Body of pancreas (tissue), 4 donors: ENCODE measurements at regions not wholly inside any gene's neighbourhood (a gene's known extent, or its start where the extent isn't known, plus 50 kb on each side); places are given as distances from the start of the nearest gene placed in this dataset.
A peak's percentile ranks its signal among the peaks of the same experiment; 100 is the strongest.
"Not testable (repeated sequence)": the region's sequence is repeated elsewhere in the genome, so short reads cannot be mapped to it uniquely, and the experiment has no call there.

Experiments
- ATAC-seq: fragments of 150-250 bp; one replicate; pipeline ENCODE4 v1.9.1; 2016
- DNase-seq, 4 donors: peaks; one replicate each; pipeline ENCODE4 v3.0.0-alpha.2; 2019
- H3K27ac ChIP-seq, 4 donors: fragments of 200-600 bp; sonication (generic); 1 replicate in 3 of 4; 2 replicates in 1 of 4; pipeline versions ENCODE4 v1.5.1 to v1.6.1; 2016 to 2019; ENCODE audit warnings: mild to moderate bottlenecking in 1 of 4, mixed read lengths in 1 of 4, moderate library complexity in 1 of 4
- H3K27me3 ChIP-seq, 2 donors: fragments of 200-600 bp; sonication (generic); one replicate each; pipeline ENCODE4 v1.6.0; 2016; ENCODE audit warnings: mild to moderate bottlenecking in 1 of 2
- H3K36me3 ChIP-seq, 2 donors: fragments of 200-600 bp; sonication (generic); replicated peaks in 1 of 2; 2 replicates each; pipeline ENCODE4 v1.5.1; 2016; ENCODE audit warnings: low read depth in 2 of 2; ENCODE audit not compliant: insufficient read depth in 1 of 2
- H3K4me1 ChIP-seq: fragments of 200-600 bp; sonication (generic); one replicate; pipeline ENCODE4 v1.6.0; 2016
- H3K4me3 ChIP-seq, 2 donors: fragments of 200-600 bp; sonication (generic); 1 replicate in 1 of 2; 2 replicates in 1 of 2; pipeline ENCODE4 v1.5.1; 2016 to 2019
- H3K9me3 ChIP-seq, 3 donors: fragments of 200-600 bp; sonication (generic); 1 replicate in 2 of 3; 2 replicates in 1 of 3; pipeline ENCODE4 v1.5.1; 2016
- POLR2A ChIP-seq, 3 donors: fragments of 450-650 bp; IDR thresholded peaks; one replicate each; pipeline ENCODE4 v1.6.1; 2016; ENCODE audit warnings: antibody characterized with exemption in 3 of 3, mild to moderate bottlenecking in 2 of 3
- WGBS, 2 donors: methylation state at CpG; one replicate each; pipeline ENCODE4 v1.1.5; 2017; 5-methylcytosine and 5-hydroxymethylcytosine counted together
- intact Hi-C: fragments of 100-400 bp; cut with DNase I; formaldehyde crosslinking; loops from one replicate; pipeline ENCODE4 v1.15.1; 2023
- TF ChIP-seq, protein P1 (sequence below), 7 experiments: fragments of 450-650 bp in 4 of 7; fragments of 200-600 bp in 3 of 7; sonication (generic) in 3 of 7; IDR thresholded peaks; one replicate each; pipeline ENCODE4 v1.5.1; 2016 to 2019; ENCODE audit warnings: antibody characterized with exemption in 7 of 7

DNA sequence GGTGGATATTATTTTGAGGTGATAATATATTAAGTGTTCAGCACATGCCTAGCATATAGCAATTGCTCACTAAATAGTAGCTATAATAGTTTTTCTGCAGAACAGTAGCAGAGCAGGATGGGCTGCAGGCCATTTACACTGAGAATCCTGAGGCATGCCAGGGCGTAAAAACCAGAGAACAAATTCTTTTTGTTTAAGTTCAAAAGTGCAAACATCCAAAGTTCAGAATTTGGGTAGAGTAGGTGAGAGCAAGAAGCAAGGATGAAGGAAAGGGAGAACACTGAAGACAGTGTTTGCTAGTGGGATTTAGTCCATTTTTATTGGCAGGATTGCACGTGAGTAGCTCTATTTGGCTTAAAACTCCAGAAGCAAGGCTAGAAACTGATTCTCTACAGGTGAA is 72.0 kb upstream of the RHOBTB1 start:
- TF ChIP-seq, protein P1, sequence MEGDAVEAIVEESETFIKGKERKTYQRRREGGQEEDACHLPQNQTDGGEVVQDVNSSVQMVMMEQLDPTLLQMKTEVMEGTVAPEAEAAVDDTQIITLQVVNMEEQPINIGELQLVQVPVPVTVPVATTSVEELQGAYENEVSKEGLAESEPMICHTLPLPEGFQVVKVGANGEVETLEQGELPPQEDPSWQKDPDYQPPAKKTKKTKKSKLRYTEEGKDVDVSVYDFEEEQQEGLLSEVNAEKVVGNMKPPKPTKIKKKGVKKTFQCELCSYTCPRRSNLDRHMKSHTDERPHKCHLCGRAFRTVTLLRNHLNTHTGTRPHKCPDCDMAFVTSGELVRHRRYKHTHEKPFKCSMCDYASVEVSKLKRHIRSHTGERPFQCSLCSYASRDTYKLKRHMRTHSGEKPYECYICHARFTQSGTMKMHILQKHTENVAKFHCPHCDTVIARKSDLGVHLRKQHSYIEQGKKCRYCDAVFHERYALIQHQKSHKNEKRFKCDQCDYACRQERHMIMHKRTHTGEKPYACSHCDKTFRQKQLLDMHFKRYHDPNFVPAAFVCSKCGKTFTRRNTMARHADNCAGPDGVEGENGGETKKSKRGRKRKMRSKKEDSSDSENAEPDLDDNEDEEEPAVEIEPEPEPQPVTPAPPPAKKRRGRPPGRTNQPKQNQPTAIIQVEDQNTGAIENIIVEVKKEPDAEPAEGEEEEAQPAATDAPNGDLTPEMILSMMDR (IDR thresholded peaks at IDR 0.05) = no peak
- no peak for TF ChIP-seq POLR2A (IDR thresholded peaks at IDR 0.05)
- ATAC-seq (no peak), DNase-seq (no peak)
- WGBS, 2 donors = 64 to 70% methylated on average over 2 of the region's 2 CpGs
- H3K27ac ChIP-seq = no peak overlapping the region
- H3K9me3 ChIP-seq = no peaks in the 10 kb centered on the region
- peaks cover 4% of the 10 kb centered on the region for H3K4me1 ChIP-seq
- H3K36me3 ChIP-seq = no peaks in the 10 kb centered on the region
- H3K4me3 ChIP-seq = no peak overlapping the region
- intact Hi-C loops = no loop called here
- H3K27me3 ChIP-seq = no peaks in the 10 kb centered on the region

DNA sequence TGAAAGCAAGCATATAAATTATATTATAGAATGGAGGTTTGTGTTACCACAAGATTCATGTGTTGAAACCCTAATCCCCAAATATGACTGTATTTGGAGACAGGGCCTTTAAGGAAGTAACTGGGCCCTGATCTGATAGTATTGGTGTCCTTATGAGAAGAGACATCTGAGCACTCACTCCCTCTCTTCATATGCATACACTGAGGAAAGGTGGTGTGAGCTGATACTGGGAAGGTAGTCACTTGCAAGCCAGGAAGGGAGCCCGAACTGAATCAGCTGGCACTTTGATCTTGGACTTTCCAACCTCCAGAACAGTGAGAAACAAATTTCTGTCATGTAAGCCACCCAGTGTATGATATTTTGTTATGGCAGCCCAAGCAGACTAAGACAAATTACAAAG is 66.9 kb upstream of the RHOBTB1 start:
- TF ChIP-seq POLR2A (IDR thresholded peaks at IDR 0.05) = no peak
- DNase-seq (no peak), ATAC-seq (no peak)
- WGBS, 2 donors = 100% methylated on average over 1 of the region's 1 CpG
- Histone ChIP-seq H3K4me3 (no peak overlapping the region), H3K27me3 (no peaks in the 10 kb centered on the region), H3K4me1 (no peaks in the 10 kb centered on the region), H3K27ac (no peak overlapping the region), H3K36me3 (no peaks in the 10 kb centered on the region), H3K9me3 (no peaks in the 10 kb centered on the region)
- intact Hi-C loops = no loop called here

DNA sequence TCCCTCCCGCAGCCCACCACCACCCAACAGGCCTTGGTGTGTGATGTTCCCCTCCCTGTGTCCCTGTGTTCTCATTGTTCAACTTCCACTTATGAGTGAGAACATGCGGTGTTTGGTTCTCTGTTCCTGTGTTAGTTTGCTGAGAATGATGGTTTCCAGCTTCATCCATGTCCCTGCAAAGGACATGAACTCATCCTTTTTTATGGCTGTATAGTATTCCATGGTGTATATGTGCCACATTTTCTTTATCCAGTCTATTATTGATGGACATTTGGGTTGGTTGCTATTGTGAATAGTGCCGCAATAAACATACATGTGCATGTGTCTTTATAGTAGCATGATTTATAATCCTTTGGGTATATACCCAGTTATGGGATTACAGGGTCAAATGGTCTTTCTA is 59.1 kb upstream of the RHOBTB1 start:
- H3K4me3 ChIP-seq, H3K36me3 ChIP-seq, DNase-seq, ATAC-seq, intact Hi-C loops, H3K9me3 ChIP-seq, H3K27ac ChIP-seq, H3K27me3 ChIP-seq: not testable (repeated sequence)
- 95 to 99% methylated on average over 3 of the region's 3 CpGs for WGBS, 2 donors
- peaks cover 12% of the 10 kb centered on the region for H3K4me1 ChIP-seq

DNA sequence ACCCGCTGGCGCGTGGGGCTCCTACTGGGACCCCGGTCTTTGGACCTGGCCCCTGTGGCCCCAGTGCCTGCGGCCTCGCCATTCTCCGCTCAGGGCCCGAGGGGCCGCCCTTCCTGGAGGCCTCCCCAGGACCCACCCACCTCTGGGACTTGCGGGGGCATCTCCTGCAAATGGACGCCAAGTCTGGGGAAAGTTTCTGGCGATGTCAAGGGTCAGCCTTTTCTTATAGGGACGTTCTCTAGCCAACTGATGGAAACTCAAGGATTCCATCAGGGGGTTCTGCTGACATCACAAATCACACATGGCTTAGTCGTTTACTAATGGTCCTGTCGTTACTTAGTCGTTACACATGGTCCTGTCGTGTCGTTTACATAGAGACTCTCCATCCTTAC is 57.7 kb upstream of the RHOBTB1 start:
- H3K4me3 ChIP-seq = peak overlapping the region in 1 of 2 donors; percentile 21
- no peak for DNase-seq
- no peaks in the 10 kb centered on the region for H3K27me3 ChIP-seq
- no peaks in the 10 kb centered on the region for H3K9me3 ChIP-seq
- TF ChIP-seq POLR2A (IDR thresholded peaks at IDR 0.05) = no peak
- TF ChIP-seq, protein P1 (IDR thresholded peaks at IDR 0.05) = no peak
- WGBS, 2 donors = 40 to 52% methylated on average over 16 to 18 of the region's 18 CpGs
- ATAC-seq = peak; percentile 9
- H3K4me1 ChIP-seq = peaks cover 12% of the 10 kb centered on the region
- H3K36me3 ChIP-seq = no peaks in the 10 kb centered on the region
- no peak overlapping the region for H3K27ac ChIP-seq
- intact Hi-C loops = no loop called here

DNA sequence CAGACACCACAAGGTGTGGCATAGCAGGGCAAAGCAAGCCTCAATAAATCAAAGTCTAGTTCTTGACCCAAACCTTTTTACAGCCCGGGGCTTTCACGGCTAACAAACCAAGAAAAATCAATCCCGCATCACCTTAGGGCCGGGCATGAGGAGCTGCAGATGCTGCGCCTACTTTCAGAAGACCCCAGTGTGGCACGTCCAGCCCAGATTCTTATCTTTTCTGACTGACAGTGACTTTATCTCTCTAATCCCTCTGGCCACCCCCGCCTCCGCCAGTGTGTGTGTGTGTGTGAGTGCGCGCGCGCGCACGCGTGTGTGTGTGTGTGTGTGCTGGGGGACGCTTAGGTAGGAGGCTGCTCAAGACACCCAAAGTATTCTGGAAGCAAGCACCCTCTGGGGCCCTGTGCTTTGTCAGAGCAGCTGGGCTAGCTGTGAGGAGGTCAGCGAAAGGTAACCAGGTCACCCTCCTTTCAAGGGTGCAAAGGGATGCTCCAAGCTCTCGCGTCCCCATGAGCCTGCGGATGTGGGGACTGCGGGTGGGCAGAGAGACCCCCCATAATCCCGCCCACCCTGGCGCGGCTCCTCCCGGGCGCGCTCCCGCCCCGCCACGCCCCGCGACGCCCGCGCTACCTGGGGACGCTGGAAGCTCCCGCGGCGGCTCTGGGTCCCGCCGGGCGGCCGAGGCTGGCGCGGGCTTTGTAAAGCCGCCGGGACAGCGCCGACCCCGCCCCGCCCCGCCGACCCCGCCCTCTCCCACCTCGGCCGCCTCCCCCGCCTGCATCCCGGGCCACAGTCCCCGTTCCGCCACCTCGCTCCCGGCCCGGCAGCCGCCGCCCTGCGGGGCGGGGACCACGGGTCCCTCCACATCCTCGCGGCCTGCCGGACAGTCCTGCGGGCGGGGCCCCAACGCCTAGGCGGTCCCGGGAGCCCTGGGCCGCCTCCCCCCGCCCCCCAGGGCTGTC is 57.1 kb upstream of the RHOBTB1 start:
- Histone ChIP-seq H3K27ac (no peak overlapping the region), H3K4me3 (peak overlapping the region; percentile 1 to 21), H3K27me3 (no peaks in the 10 kb centered on the region), H3K9me3 (no peaks in the 10 kb centered on the region), H3K4me1 (peaks cover 12% of the 10 kb centered on the region), H3K36me3 (no peaks in the 10 kb centered on the region)
- WGBS, 2 donors = 2 to 16% methylated on average over 15 to 38 of the region's 78 CpGs
- DNase-seq (peak; percentile 31 to 72 (median 54)), ATAC-seq (peak; percentile 90)
- TF ChIP-seq, protein P1 (IDR thresholded peaks at IDR 0.05) = no peak
- peak in 1 of 3 donors; percentile 8 for TF ChIP-seq POLR2A (IDR thresholded peaks at IDR 0.05)
- intact Hi-C loops = no loop called here
